Neural progenitor cell (in vitro differentiated cells): ENCODE measurements at regions not wholly inside any gene's neighbourhood (a gene's known extent, or its start where the extent isn't known, plus 50 kb on each side); places are given as distances from the start of the nearest gene placed in this dataset.

Experiments used
- DNase-seq: peaks from one replicate; pipeline ENCODE4 v3.0.0-alpha.2; 2016; ENCODE audit warnings: low spot score
- H2AFZ ChIP-seq: fragments of 200-600 bp; sonication (generic); replicated peaks from 2 replicates; pipeline ENCODE4 v1.6.1; 2016; ENCODE audit warnings: antibody characterized with exemption
- H3F3A ChIP-seq: fragments of 200-600 bp; sonication (generic); 2 replicates; pipeline ENCODE4 v1.6.1; 2016; ENCODE audit warnings: antibody characterized with exemption, low read depth
- H3K27ac ChIP-seq: fragments of 200-600 bp; sonication (generic); 2 replicates; pipeline ENCODE4 v1.5.1; 2016; ENCODE audit warnings: mild to moderate bottlenecking
- H3K27me3 ChIP-seq: fragments of 200-600 bp; sonication (generic); 2 replicates; pipeline ENCODE4 v1.6.1; 2016; ENCODE audit warnings: mild to moderate bottlenecking, moderate library complexity
- H3K36me3 ChIP-seq: fragments of 200-600 bp; sonication (generic); 2 replicates; pipeline ENCODE4 v1.5.1; 2016
- H3K4me1 ChIP-seq: fragments of 200-600 bp; sonication (generic); 2 replicates; pipeline ENCODE4 v1.6.1; 2016; ENCODE audit warnings: mixed run types
- H3K4me2 ChIP-seq: fragments of 200-600 bp; sonication (generic); 2 replicates; pipeline ENCODE4 v1.6.1; 2016
- H3K4me3 ChIP-seq: fragments of 200-600 bp; sonication (generic); 2 replicates; pipeline ENCODE4 v1.5.1; 2016
- H3K79me2 ChIP-seq: fragments of 200-600 bp; sonication (generic); 2 replicates; pipeline ENCODE4 v1.6.1; 2016; ENCODE audit warnings: low read depth
- H3K9ac ChIP-seq: fragments of 200-600 bp; sonication (generic); 2 replicates; pipeline ENCODE4 v1.6.1; 2016
- H3K9me3 ChIP-seq: fragments of 200-600 bp; sonication (generic); 2 replicates; pipeline ENCODE4 v1.5.1; 2016; ENCODE audit warnings: low read depth
- H4K20me1 ChIP-seq: fragments of 200-600 bp; sonication (generic); 2 replicates; pipeline ENCODE4 v1.6.1; 2016; ENCODE audit warnings: low read depth
- H3K27ac Mint-ChIP-seq: 3 replicates; pipeline ENCODE4 v1.8.0; 2021; ENCODE audit warnings: mixed read lengths
- H3K27me3 Mint-ChIP-seq: 2 replicates; pipeline ENCODE4 v1.8.0; 2022; ENCODE audit warnings: low read depth, mild to moderate bottlenecking, inconsistent platforms, moderate library complexity, mixed read lengths; ENCODE audit not compliant: insufficient read depth
- H3K36me3 Mint-ChIP-seq: 3 replicates; pipeline ENCODE4 v1.8.0; 2021; ENCODE audit warnings: mixed read lengths
- H3K4me1 Mint-ChIP-seq: 3 replicates; pipeline ENCODE4 v1.8.0; 2021; ENCODE audit warnings: mixed read lengths
- H3K4me3 Mint-ChIP-seq: 3 replicates; pipeline ENCODE4 v1.8.0; 2021; ENCODE audit warnings: mild to moderate bottlenecking, moderate library complexity, mixed read lengths
- H3K9me3 Mint-ChIP-seq: 3 replicates; pipeline ENCODE4 v1.8.0; 2020; ENCODE audit warnings: mixed read lengths
- EZH2 ChIP-seq: fragments of 200-600 bp; sonication (generic); IDR thresholded peaks from 2 replicates; pipeline ENCODE4 v1.6.1; 2017; ENCODE audit warnings: antibody characterized with exemption, mild to moderate bottlenecking, moderate library complexity
- EZH2phosphoT487 ChIP-seq: fragments of 200-600 bp; sonication (generic); IDR thresholded peaks from 2 replicates; pipeline ENCODE4 v1.6.1; 2017; ENCODE audit warnings: antibody characterized with exemption
- TF ChIP-seq, protein P1 (sequence below): fragments of 200-600 bp; sonication (generic); IDR thresholded peaks from 2 replicates; pipeline ENCODE4 v1.5.1; 2017; ENCODE audit warnings: antibody characterized with exemption, mild to moderate bottlenecking

DNA sequence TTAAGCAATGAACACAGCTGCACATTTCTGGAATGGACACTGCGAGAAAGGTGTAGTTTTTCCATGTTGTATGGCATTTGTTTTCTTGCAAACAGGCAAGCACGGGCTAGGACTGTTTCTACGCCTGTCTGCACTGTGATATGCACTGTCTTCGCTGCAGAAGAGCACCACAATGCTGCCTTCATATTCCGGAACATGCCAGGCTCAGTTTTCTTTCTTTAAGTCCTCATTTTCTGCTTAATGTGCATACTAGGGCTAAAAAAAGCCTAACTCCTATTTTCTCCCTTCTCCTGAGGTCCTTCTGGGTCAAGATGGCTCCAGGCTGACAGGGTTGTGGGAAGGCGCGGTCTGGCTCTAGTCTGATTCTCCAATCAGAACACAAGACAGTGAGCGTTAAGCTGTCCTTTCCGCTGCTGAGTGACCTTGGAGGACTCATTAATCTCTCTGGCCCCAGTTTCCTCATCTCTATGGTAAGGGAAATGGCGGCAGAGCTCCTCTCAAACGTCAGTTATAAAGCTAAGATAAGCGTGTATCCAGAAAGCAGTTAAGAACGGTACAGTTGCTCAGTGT lies 379.9 kb downstream of the C6orf118 start:
- H3K36me3 Mint-ChIP-seq: no peaks in the 10 kb centered on the region
- H3K9me3 Mint-ChIP-seq: peaks cover 5% of the 10 kb centered on the region
- H3K4me1 Mint-ChIP-seq: peaks cover 7% of the 10 kb centered on the region
- no peaks in the 10 kb centered on the region for H3K27me3 Mint-ChIP-seq
- Histone ChIP-seq H3K4me3 (no peak overlapping the region), H3K4me2 (no peak overlapping the region), H4K20me1 (no peaks in the 10 kb centered on the region), H3K79me2 (no peaks in the 10 kb centered on the region), H3K4me1 (no peaks in the 10 kb centered on the region), H3K9me3 (no peaks in the 10 kb centered on the region), H3K36me3 (no peaks in the 10 kb centered on the region), H3K9ac (no peak overlapping the region), H3K27ac (no peak overlapping the region), H3K27me3 (no peaks in the 10 kb centered on the region), H2AFZ (no peak overlapping the region), H3F3A (peaks cover 18% of the 10 kb centered on the region)
- no peak for DNase-seq
- no peak overlapping the region for H3K4me3 Mint-ChIP-seq
- no peak overlapping the region for H3K27ac Mint-ChIP-seq
- TF ChIP-seq, protein P1, sequence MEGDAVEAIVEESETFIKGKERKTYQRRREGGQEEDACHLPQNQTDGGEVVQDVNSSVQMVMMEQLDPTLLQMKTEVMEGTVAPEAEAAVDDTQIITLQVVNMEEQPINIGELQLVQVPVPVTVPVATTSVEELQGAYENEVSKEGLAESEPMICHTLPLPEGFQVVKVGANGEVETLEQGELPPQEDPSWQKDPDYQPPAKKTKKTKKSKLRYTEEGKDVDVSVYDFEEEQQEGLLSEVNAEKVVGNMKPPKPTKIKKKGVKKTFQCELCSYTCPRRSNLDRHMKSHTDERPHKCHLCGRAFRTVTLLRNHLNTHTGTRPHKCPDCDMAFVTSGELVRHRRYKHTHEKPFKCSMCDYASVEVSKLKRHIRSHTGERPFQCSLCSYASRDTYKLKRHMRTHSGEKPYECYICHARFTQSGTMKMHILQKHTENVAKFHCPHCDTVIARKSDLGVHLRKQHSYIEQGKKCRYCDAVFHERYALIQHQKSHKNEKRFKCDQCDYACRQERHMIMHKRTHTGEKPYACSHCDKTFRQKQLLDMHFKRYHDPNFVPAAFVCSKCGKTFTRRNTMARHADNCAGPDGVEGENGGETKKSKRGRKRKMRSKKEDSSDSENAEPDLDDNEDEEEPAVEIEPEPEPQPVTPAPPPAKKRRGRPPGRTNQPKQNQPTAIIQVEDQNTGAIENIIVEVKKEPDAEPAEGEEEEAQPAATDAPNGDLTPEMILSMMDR: no peak
- no peak for TF ChIP-seq EZH2
- no peak for TF ChIP-seq EZH2phosphoT487

DNA sequence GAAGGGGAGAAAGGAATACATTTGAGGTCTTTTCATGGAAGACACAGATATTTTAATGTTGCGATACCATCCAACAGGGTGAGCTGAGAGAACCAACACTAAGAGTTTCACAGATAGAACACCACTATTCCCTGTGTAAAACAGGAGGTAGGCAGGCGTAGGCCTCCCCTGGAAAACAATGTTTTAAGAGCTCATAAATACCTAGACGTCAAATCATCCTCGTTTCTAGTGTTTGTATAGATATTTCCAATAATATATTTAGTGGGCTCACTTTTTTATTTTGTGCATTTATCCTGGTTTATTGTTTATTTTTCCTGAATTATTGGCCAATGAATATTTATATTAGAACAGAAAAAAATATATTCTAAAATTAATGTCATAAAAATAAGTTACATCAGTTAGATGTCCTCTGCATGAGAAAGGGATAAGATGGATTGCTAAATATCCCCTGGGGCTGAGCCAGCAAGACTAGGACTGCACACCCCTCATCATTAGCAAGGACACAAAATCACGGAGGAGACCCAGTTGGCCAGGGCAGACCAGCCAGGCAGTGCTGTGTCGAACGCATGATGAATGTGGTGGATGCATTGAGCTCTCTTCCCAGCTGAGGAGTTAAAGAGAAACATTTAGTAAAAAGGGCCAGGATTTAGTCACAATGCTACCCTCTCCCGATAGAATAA lies 380.5 kb downstream of the C6orf118 start:
- H3K27me3 Mint-ChIP-seq: no peaks in the 10 kb centered on the region
- Histone ChIP-seq H3K4me1 (no peaks in the 10 kb centered on the region), H3F3A (peaks cover 18% of the 10 kb centered on the region), H3K36me3 (no peaks in the 10 kb centered on the region), H3K4me2 (no peak overlapping the region), H3K27me3 (no peaks in the 10 kb centered on the region), H2AFZ (no peak overlapping the region), H3K4me3 (no peak overlapping the region), H3K9ac (no peak overlapping the region), H3K79me2 (no peaks in the 10 kb centered on the region), H4K20me1 (no peaks in the 10 kb centered on the region), H3K27ac (no peak overlapping the region), H3K9me3 (no peaks in the 10 kb centered on the region)
- H3K4me1 Mint-ChIP-seq: peaks cover 7% of the 10 kb centered on the region
- peaks cover 5% of the 10 kb centered on the region for H3K9me3 Mint-ChIP-seq
- no peak overlapping the region for H3K4me3 Mint-ChIP-seq
- H3K27ac Mint-ChIP-seq: no peak overlapping the region
- TF ChIP-seq, protein P1: no peak
- no peak for TF ChIP-seq EZH2phosphoT487
- TF ChIP-seq EZH2: no peak
- no peak for DNase-seq
- no peaks in the 10 kb centered on the region for H3K36me3 Mint-ChIP-seq

DNA sequence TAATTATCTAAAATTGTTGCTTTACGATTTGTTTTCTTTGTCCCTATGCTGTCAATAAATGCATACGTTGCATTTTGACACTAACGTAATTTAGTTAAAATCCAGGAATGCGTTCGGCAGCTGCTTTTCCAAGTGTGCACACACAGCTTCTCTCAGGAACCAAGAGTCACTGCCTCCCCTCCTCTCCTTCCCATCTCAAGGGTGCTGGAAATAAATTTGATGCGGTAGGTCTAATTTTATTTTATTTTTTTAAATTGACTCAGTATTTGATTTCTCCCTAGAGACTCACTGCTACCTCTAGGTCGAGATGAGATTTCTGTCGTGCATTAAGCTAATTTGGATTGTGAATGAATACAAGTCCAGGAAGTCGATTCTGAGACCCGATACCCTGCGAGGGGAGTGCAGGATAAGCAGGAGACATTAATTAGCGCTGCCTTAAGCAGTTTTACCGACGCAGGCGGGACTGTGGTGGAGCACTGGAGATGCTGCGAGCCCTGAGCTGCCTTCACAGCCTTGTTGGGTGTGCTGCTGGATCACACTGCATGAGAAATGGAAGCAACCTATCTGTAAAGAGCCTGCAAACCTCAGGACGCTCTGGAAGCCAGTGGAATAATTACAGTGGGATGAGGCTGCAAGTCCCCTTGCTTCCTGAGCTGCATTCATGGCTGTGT lies 381.2 kb downstream of the C6orf118 start:
- no peak overlapping the region for H3K4me2 ChIP-seq
- H3K27me3 Mint-ChIP-seq: no peaks in the 10 kb centered on the region
- no peak overlapping the region for H3K4me3 ChIP-seq
- TF ChIP-seq EZH2: no peak
- no peak for TF ChIP-seq EZH2phosphoT487
- TF ChIP-seq, protein P1: no peak
- DNase-seq: no peak
- no peaks in the 10 kb centered on the region for H3K9me3 ChIP-seq
- peak overlapping the region; percentile 45 for H2AFZ ChIP-seq
- H4K20me1 ChIP-seq: no peaks in the 10 kb centered on the region
- H3K27me3 ChIP-seq: no peaks in the 10 kb centered on the region
- no peaks in the 10 kb centered on the region for H3K4me1 ChIP-seq
- H3K36me3 ChIP-seq: no peaks in the 10 kb centered on the region
- no peak overlapping the region for H3K27ac Mint-ChIP-seq
- no peaks in the 10 kb centered on the region for H3K79me2 ChIP-seq
- H3F3A ChIP-seq: peaks cover 18% of the 10 kb centered on the region
- peaks cover 5% of the 10 kb centered on the region for H3K9me3 Mint-ChIP-seq
- no peaks in the 10 kb centered on the region for H3K36me3 Mint-ChIP-seq
- no peak overlapping the region for H3K27ac ChIP-seq
- H3K4me3 Mint-ChIP-seq: no peak overlapping the region
- H3K9ac ChIP-seq: no peak overlapping the region
- peaks cover 7% of the 10 kb centered on the region for H3K4me1 Mint-ChIP-seq
